Skin of body (tissue), 1 donor: ENCODE measurements at regions not wholly inside any gene's neighbourhood (a gene's known extent, or its start where the extent isn't known, plus 50 kb on each side); places are given as distances from the start of the nearest gene placed in this dataset.

Experiments
- DNase-seq: peaks from one replicate; lab custom pipeline; 2025; lab: John Stamatoyannopoulos, UW

- DNase-seq = no peak
Measured at GRCh38 chr11:69348414-69349235, 54.7 kb downstream of the MYEOV start.

- no peak for DNase-seq
Measured at GRCh38 chr11:69350040-69350439, 56.1 kb downstream of the MYEOV start.

- DNase-seq = no peak
Measured at GRCh38 chr11:69350596-69350995, 56.6 kb downstream of the MYEOV start.

- DNase-seq = no peak
Measured at GRCh38 chr11:69351460-69351859, 57.5 kb downstream of the MYEOV start.

GRCh38 chr11:69352166-69352565, 58.2 kb downstream of the MYEOV start:
- DNase-seq = no peak

- DNase-seq = no peak
Measured at GRCh38 chr11:69352715-69353319, 58.9 kb downstream of the MYEOV start.

- DNase-seq = no peak
Measured at GRCh38 chr11:69353696-69354544, 60.0 kb downstream of the MYEOV start.

- DNase-seq = no peak
Measured at GRCh38 chr11:69354545-69354897, 60.6 kb downstream of the MYEOV start.

GRCh38 chr11:69355346-69355940, 61.5 kb downstream of the MYEOV start:
- DNase-seq = no peak

- no peak for DNase-seq
Measured at GRCh38 chr11:69355959-69356702, 62.2 kb downstream of the MYEOV start.

GRCh38 chr11:69356703-69357457, 62.9 kb downstream of the MYEOV start:
- no peak for DNase-seq

GRCh38 chr11:69357458-69358397, 63.8 kb downstream of the MYEOV start:
- DNase-seq = no peak

- no peak for DNase-seq
Measured at GRCh38 chr11:69358398-69359020, 64.6 kb downstream of the MYEOV start.

GRCh38 chr11:69359735-69360480, 66.0 kb downstream of the MYEOV start:
- no peak for DNase-seq

GRCh38 chr11:69360606-69361005, 66.7 kb downstream of the MYEOV start:
- DNase-seq = no peak

- no peak for DNase-seq
Measured at GRCh38 chr11:69361048-69361447, 67.1 kb downstream of the MYEOV start.

GRCh38 chr11:69361466-69361865, 67.5 kb downstream of the MYEOV start:
- no peak for DNase-seq

- no peak for DNase-seq
Measured at GRCh38 chr11:69362315-69362714, 68.4 kb downstream of the MYEOV start.
